Effector CD8-positive, alpha-beta T cell (primary cell): ENCODE measurements at regions not wholly inside any gene's neighbourhood (a gene's known extent, or its start where the extent isn't known, plus 50 kb on each side); places are given as distances from the start of the nearest gene placed in this dataset.
"Not testable (repeated sequence)": the region's sequence is repeated elsewhere in the genome, so short reads cannot be mapped to it uniquely, and the experiment has no call there.

Experiments used
- DNase-seq: peaks from one replicate; lab custom pipeline; 2025; lab: John Stamatoyannopoulos, UW

- no peak for DNase-seq
These were observed 328.1 kb downstream of the HINT1 start for GRCh38 chr5:130836729-130837649.

GRCh38 chr5:130817598-130818384 is 347.3 kb downstream of the HINT1 start:
- DNase-seq: not testable (repeated sequence)

- no peak for DNase-seq
These were observed 349.8 kb downstream of the HINT1 start for GRCh38 chr5:130815246-130815645.

GRCh38 chr5:130808691-130809090 is 356.4 kb downstream of the HINT1 start:
- no peak for DNase-seq

- no peak for DNase-seq
These were observed 359.4 kb downstream of the HINT1 start for GRCh38 chr5:130805648-130806047.

- no peak for DNase-seq
These were observed 360.0 kb downstream of the HINT1 start for GRCh38 chr5:130805036-130805435.

- DNase-seq: no peak
These were observed 363.1 kb downstream of the HINT1 start for GRCh38 chr5:130801963-130802362.

- DNase-seq: no peak
These were observed 366.0 kb downstream of the HINT1 start for GRCh38 chr5:130799015-130799414.

- DNase-seq: no peak
These were observed 367.8 kb downstream of the HINT1 start for GRCh38 chr5:130797303-130797702.

GRCh38 chr5:130796902-130797301 is 368.2 kb downstream of the HINT1 start:
- DNase-seq: no peak

- no peak for DNase-seq
These were observed 369.0 kb downstream of the HINT1 start for GRCh38 chr5:130796032-130796431.

- DNase-seq: no peak
These were observed 370.0 kb downstream of the HINT1 start for GRCh38 chr5:130795037-130795436.

GRCh38 chr5:130777794-130778193 is 387.3 kb downstream of the HINT1 start:
- no peak for DNase-seq

- DNase-seq: no peak
These were observed 391.2 kb downstream of the HINT1 start for GRCh38 chr5:130773813-130774212.

GRCh38 chr5:130762031-130762430 is 403.0 kb downstream of the HINT1 start:
- no peak for DNase-seq

- DNase-seq: no peak
These were observed 406.0 kb downstream of the HINT1 start for GRCh38 chr5:130759061-130759460.

- no peak for DNase-seq
These were observed 417.5 kb downstream of the HINT1 start for GRCh38 chr5:130747556-130747955.

GRCh38 chr5:130746641-130747040 is 418.4 kb downstream of the HINT1 start:
- not testable (repeated sequence) for DNase-seq

- no peak for DNase-seq
These were observed 422.0 kb downstream of the HINT1 start for GRCh38 chr5:130743092-130743491.

- DNase-seq: no peak
These were observed 424.9 kb downstream of the HINT1 start for GRCh38 chr5:130740047-130740569.

- DNase-seq: no peak
These were observed 433.2 kb downstream of the HINT1 start for GRCh38 chr5:130731839-130732238.

- DNase-seq: no peak
These were observed 435.5 kb downstream of the HINT1 start for GRCh38 chr5:130729541-130729940.

- no peak for DNase-seq
These were observed 437.2 kb downstream of the HINT1 start for GRCh38 chr5:130727830-130728229.
